Caco-2 (cell line): ENCODE measurements at regions not wholly inside any gene's neighbourhood (a gene's known extent, or its start where the extent isn't known, plus 50 kb on each side); places are given as distances from the start of the nearest gene placed in this dataset.

Experiments used
- BruUV-seq: library from RNA; stranded (reverse); fragments of 400-500 nt; replicated peaks from 2 replicates; lab custom pipeline; 2021; lab: Mats Ljungman, UMichigan
- CTCF ChIA-PET: fragments of 300-600 bp; sonication (Branson Sonifier 250); formaldehyde crosslinking; loops from one replicate; lab custom pipeline; 2022; ENCODE audit warnings: antibody characterized with exemption; lab: Charles Lee
- POLR2A ChIA-PET: fragments of 300-600 bp; sonication (Branson Sonifier 250); formaldehyde crosslinking; loops from one replicate; lab custom pipeline; 2022; ENCODE audit warnings: antibody characterized with exemption; lab: Charles Lee
- DNase-seq, 2 experiments: peaks; one replicate each; pipeline versions ENCODE4 v3.0.0 to v3.0.0-alpha.2; 2020 to 2022
- H3K27me3 ChIP-seq: replicated peaks from 2 replicates; pipeline ENCODE4 v1.6.0; 2011; ENCODE audit warnings: low read length; ENCODE audit not compliant: control insufficient read depth, insufficient read depth
- H3K36me3 ChIP-seq: 2 replicates; pipeline ENCODE4 v1.5.1; 2011; ENCODE audit warnings: low read length; ENCODE audit not compliant: control insufficient read depth, insufficient read depth
- H3K4me1 ChIP-seq: fragments of 250-450 bp; sonication (Bioruptor Pico); 2 replicates; pipeline ENCODE4 v1.5.1; 2020; ENCODE audit warnings: mild to moderate bottlenecking
- H3K4me3 ChIP-seq: 2 replicates; pipeline ENCODE4 v1.5.1; 2011; ENCODE audit warnings: low read depth, mild to moderate bottlenecking, control low read depth, low read length
- H3K9me3 ChIP-seq: fragments of 250-450 bp; sonication (Bioruptor Pico); 2 replicates; pipeline ENCODE4 v1.5.1; 2020; ENCODE audit warnings: mild to moderate bottlenecking, moderate library complexity
- H3K27ac Mint-ChIP-seq: one replicate; pipeline ENCODE4 v1.8.0; 2022; ENCODE audit warnings: mixed read lengths; ENCODE audit not compliant: unreplicated experiment
- H3K27me3 Mint-ChIP-seq: one replicate; pipeline ENCODE4 v1.8.0; 2022; ENCODE audit warnings: mixed read lengths; ENCODE audit not compliant: insufficient read depth, unreplicated experiment
- H3K36me3 Mint-ChIP-seq: one replicate; pipeline ENCODE4 v1.8.0; 2022; ENCODE audit warnings: mild to moderate bottlenecking, mixed read lengths; ENCODE audit not compliant: insufficient read depth, unreplicated experiment
- H3K4me1 Mint-ChIP-seq: one replicate; pipeline ENCODE4 v1.8.0; 2022; ENCODE audit warnings: low read depth, mixed read lengths; ENCODE audit not compliant: unreplicated experiment
- H3K4me3 Mint-ChIP-seq: one replicate; pipeline ENCODE4 v1.8.0; 2022; ENCODE audit warnings: mild to moderate bottlenecking, moderate library complexity, mixed read lengths; ENCODE audit not compliant: unreplicated experiment
- H3K9me3 Mint-ChIP-seq: one replicate; pipeline ENCODE4 v1.8.0; 2022; ENCODE audit warnings: mixed read lengths; ENCODE audit not compliant: unreplicated experiment
- CTCF ChIP-seq, 2 experiments: fragments of 200-600 bp in 1 of 2; IDR thresholded peaks; 1 replicate in 1 of 2; 2 replicates in 1 of 2; pipeline versions ENCODE4 v1.5.1 to v1.8.0; 2011 to 2022; ENCODE audit warnings: antibody characterized with exemption in 1 of 2, control low read depth in 1 of 2, inconsistent platforms in 1 of 2, low read depth in 1 of 2, low read length in 1 of 2, mild to moderate bottlenecking in 1 of 2, moderate library complexity in 1 of 2; ENCODE audit not compliant: insufficient read depth in 1 of 2, severe bottlenecking in 1 of 2, unreplicated experiment in 1 of 2
- intact Hi-C: fragments of 100-400 bp; cut with micrococcal nuclease; formaldehyde crosslinking; loops from one replicate; pipeline ENCODE4 v1.10.0; 2022; ENCODE audit not compliant: unreplicated experiment

- Mint-ChIP-seq H3K9me3 (no peaks in the 10 kb centered on the region), H3K4me1 (no peaks in the 10 kb centered on the region), H3K27ac (no peak overlapping the region), H3K4me3 (no peak overlapping the region), H3K27me3 (peaks cover 21% of the 10 kb centered on the region), H3K36me3 (no peaks in the 10 kb centered on the region)
- TF ChIP-seq CTCF (IDR thresholded peaks at IDR 0.05; ENCODE audit: insufficient read depth in 1 of 2, low read depth in 1 of 2, low read length in 1 of 2, severe bottlenecking in 1 of 2, unreplicated experiment in 1 of 2) = no peak
- POLR2A ChIA-PET = no interaction called here
- no peaks in the 10 kb centered on the region; the same call in 1 of the 2 replicates for H3K27me3 ChIP-seq
- CTCF ChIA-PET = no interaction called here
- intact Hi-C loops = no loop called here
- H3K36me3 ChIP-seq = no peaks in the 10 kb centered on the region
- no peaks in the 10 kb centered on the region for H3K4me1 ChIP-seq
- no TSS peak for BruUV-seq
- no peak for DNase-seq
- no peak overlapping the region for H3K4me3 ChIP-seq
- no peaks in the 10 kb centered on the region for H3K9me3 ChIP-seq
Observed at GRCh38 chr2:16932826-16933225, 267.2 kb upstream of the CYRIA start.

- no peaks in the 10 kb centered on the region for H3K9me3 ChIP-seq
- H3K4me1 ChIP-seq = no peaks in the 10 kb centered on the region
- no peaks in the 10 kb centered on the region; the same call in 1 of the 2 replicates for H3K27me3 ChIP-seq
- no TSS peak for BruUV-seq
- ChIA-PET CTCF (no interaction called here), POLR2A (no interaction called here)
- intact Hi-C loops = no loop called here
- Mint-ChIP-seq H3K4me3 (no peak overlapping the region), H3K36me3 (no peaks in the 10 kb centered on the region), H3K27ac (no peak overlapping the region), H3K4me1 (no peaks in the 10 kb centered on the region), H3K9me3 (no peaks in the 10 kb centered on the region), H3K27me3 (peaks cover 23% of the 10 kb centered on the region)
- DNase-seq = no peak
- TF ChIP-seq CTCF (IDR thresholded peaks at IDR 0.05; ENCODE audit: insufficient read depth in 1 of 2, low read depth in 1 of 2, low read length in 1 of 2, severe bottlenecking in 1 of 2, unreplicated experiment in 1 of 2) = no peak
- H3K36me3 ChIP-seq = no peaks in the 10 kb centered on the region
- H3K4me3 ChIP-seq = no peak overlapping the region
Observed at GRCh38 chr2:16931441-16931840, 265.8 kb upstream of the CYRIA start.

DNA sequence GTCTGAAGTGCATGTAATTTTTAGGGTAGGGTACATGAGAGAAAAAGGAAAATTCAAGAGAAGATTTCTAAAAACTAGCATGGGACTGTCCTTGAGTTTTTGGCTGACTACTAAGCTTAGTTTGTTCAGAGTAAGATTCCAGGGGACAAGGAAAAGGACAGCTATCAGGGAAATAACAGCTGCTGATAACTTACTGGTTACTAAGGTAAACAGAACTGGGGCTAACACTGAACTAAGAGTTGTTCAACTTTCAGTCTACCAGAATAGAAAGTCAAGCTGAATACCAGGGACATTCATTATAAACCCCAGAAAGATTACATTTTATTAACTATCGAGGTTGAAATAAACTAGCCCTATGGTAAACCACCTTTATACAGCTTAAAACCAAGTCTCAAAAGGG lies 261.8 kb upstream of the CYRIA start:
- H3K27me3 Mint-ChIP-seq = peaks cover 12% of the 10 kb centered on the region
- no peaks in the 10 kb centered on the region for H3K4me1 ChIP-seq
- no peaks in the 10 kb centered on the region for H3K27me3 ChIP-seq
- no peaks in the 10 kb centered on the region for H3K9me3 ChIP-seq
- no peak for TF ChIP-seq CTCF (IDR thresholded peaks at IDR 0.05; ENCODE audit: insufficient read depth in 1 of 2, low read depth in 1 of 2, low read length in 1 of 2, severe bottlenecking in 1 of 2, unreplicated experiment in 1 of 2)
- no TSS peak for BruUV-seq
- peaks cover 10% of the 10 kb centered on the region for H3K9me3 Mint-ChIP-seq
- no peak for DNase-seq
- H3K4me3 ChIP-seq = no peak overlapping the region
- ChIA-PET POLR2A (no interaction called here), CTCF (no interaction called here)
- H3K27ac Mint-ChIP-seq = no peak overlapping the region
- no peak overlapping the region for H3K4me3 Mint-ChIP-seq
- H3K36me3 ChIP-seq = no peaks in the 10 kb centered on the region
- no peaks in the 10 kb centered on the region for H3K4me1 Mint-ChIP-seq
- H3K36me3 Mint-ChIP-seq = no peaks in the 10 kb centered on the region
- intact Hi-C loops = no loop called here
